Gastroesophageal sphincter (tissue), 3 donors: ENCODE measurements at regions not wholly inside any gene's neighbourhood (a gene's known extent, or its start where the extent isn't known, plus 50 kb on each side); places are given as distances from the start of the nearest gene placed in this dataset.

Experiments used
- CTCF ChIP-seq, 4 experiments: fragments of 200-600 bp in 2 of 4; fragments of 450-650 bp in 2 of 4; sonication (generic) in 1 of 4; IDR thresholded peaks; one replicate each; pipeline ENCODE4 v1.5.1; 2017 to 2019; ENCODE audit warnings: antibody characterized with exemption in 4 of 4, mild to moderate bottlenecking in 2 of 4, moderate library complexity in 2 of 4
- EP300 ChIP-seq: sonication (generic); formaldehyde crosslinking; IDR thresholded peaks from one replicate; pipeline ENCODE4 v1.6.1; 2017; ENCODE audit warnings: antibody characterized with exemption, mild to moderate bottlenecking
- POLR2A ChIP-seq, 2 donors: fragments of 450-650 bp; IDR thresholded peaks; one replicate each; pipeline ENCODE4 v1.6.1; 2017; ENCODE audit warnings: antibody characterized with exemption in 2 of 2, mild to moderate bottlenecking in 2 of 2, moderate library complexity in 1 of 2

DNA sequence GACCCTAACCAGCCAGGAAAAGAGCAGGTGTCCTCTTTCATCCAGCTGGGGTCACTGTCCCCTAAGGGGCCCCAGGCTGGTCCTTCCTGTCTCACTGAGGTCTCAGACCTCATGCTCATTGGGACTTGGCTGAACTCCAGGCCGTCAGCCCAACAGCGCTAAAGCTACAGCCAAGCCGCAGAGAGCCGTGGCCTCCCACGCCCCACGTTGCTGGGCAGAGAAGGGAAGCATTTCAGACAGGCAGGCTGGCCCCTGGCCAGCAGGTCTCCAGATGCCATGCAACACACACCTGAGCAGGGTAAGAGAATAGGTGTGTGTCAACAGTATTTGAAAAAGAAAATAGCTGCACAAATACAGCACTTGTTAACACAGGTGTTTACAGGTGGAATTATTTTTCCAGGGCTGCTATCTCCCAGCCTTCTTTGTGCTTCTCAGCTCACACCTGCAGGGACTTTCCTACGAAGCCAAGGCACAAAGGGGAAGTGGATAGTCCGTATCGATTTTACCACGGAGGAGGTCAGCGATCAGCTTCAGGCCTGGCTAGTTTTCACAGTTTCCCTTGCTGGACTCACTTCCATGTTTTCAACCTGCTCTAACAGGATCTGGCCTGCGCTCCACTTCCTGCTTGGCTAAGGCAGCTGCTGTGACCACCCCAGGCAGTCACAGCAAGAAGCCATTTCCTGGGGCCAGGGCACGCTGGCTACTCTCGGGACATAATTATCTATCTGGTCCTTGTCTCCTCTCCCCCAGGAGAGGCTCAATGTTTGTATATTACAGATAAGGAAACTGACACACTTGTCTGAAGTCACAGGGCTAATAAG lies 156.1 kb upstream of the ID2 start:
- no peak for TF ChIP-seq POLR2A (IDR thresholded peaks at IDR 0.05)
- TF ChIP-seq CTCF (IDR thresholded peaks at IDR 0.05): peak in 1 of 4 experiments; percentile 34
- no peak for TF ChIP-seq EP300
